GM23338 (cell line): ENCODE measurements at regions not wholly inside any gene's neighbourhood (a gene's known extent, or its start where the extent isn't known, plus 50 kb on each side); places are given as distances from the start of the nearest gene placed in this dataset.

Experiments used
- ATAC-seq: fragments of 200-7000 bp; cut with Tn5 transposase; 3 replicates; pipeline ENCODE4 v1.9.1; 2020
- DNase-seq: peaks from one replicate; pipeline ENCODE4 v3.0.0-alpha.2; 2015; ENCODE audit warnings: low spot score
- H2AFZ ChIP-seq: fragments of 200-600 bp; sonication (generic); 2 replicates; pipeline ENCODE4 v1.8.0; 2016; ENCODE audit warnings: antibody characterized with exemption, mild to moderate bottlenecking, moderate library complexity
- H3F3A ChIP-seq: fragments of 200-600 bp; sonication (generic); replicated peaks from 2 replicates; pipeline ENCODE4 v1.8.0; 2017; ENCODE audit warnings: antibody characterized with exemption, mixed run types, low read depth
- H3K27ac ChIP-seq: fragments of 200-600 bp; sonication (generic); 2 replicates; pipeline ENCODE4 v1.6.1; 2016; ENCODE audit warnings: low read depth
- H3K27me3 ChIP-seq: fragments of 200-600 bp; sonication (generic); 2 replicates; pipeline ENCODE4 v1.8.0; 2016; ENCODE audit warnings: mild to moderate bottlenecking, mixed run types, moderate library complexity; ENCODE audit not compliant: insufficient read depth
- H3K36me3 ChIP-seq: fragments of 200-600 bp; sonication (generic); 2 replicates; pipeline ENCODE4 v1.8.0; 2016; ENCODE audit warnings: mild to moderate bottlenecking; ENCODE audit not compliant: insufficient read depth
- H3K4me1 ChIP-seq: fragments of 200-600 bp; sonication (generic); 2 replicates; pipeline ENCODE4 v1.8.0; 2016; ENCODE audit warnings: mild to moderate bottlenecking, moderate library complexity; ENCODE audit not compliant: insufficient read depth
- H3K4me2 ChIP-seq: fragments of 200-600 bp; sonication (generic); 2 replicates; pipeline ENCODE4 v1.7.1; 2017; ENCODE audit warnings: mixed run types
- H3K4me3 ChIP-seq: fragments of 200-600 bp; sonication (generic); 2 replicates; pipeline ENCODE4 v1.6.1; 2016; ENCODE audit warnings: mixed run types
- H3K79me2 ChIP-seq: fragments of 200-600 bp; sonication (generic); replicated peaks from 2 replicates; pipeline ENCODE4 v1.8.0; 2017; ENCODE audit warnings: mild to moderate bottlenecking; ENCODE audit not compliant: insufficient read depth
- H3K9me2 ChIP-seq: fragments of 200-600 bp; sonication (generic); 2 replicates; pipeline ENCODE4 v1.8.0; 2017; ENCODE audit not compliant: insufficient read depth
- H4K20me1 ChIP-seq: fragments of 200-600 bp; sonication (generic); replicated peaks from 2 replicates; pipeline ENCODE4 v1.8.0; 2017; ENCODE audit warnings: mild to moderate bottlenecking; ENCODE audit not compliant: insufficient read depth
- H3K27ac Mint-ChIP-seq: 2 replicates; pipeline ENCODE4 v1.8.0; 2020; ENCODE audit warnings: inconsistent platforms, mild to moderate bottlenecking, moderate library complexity, mixed read lengths
- H3K27me3 Mint-ChIP-seq: 3 replicates; pipeline ENCODE4 v1.8.0; 2022; ENCODE audit warnings: low read depth, mild to moderate bottlenecking, moderate library complexity, mixed read lengths, inconsistent platforms; ENCODE audit not compliant: insufficient read depth, poor library complexity
- H3K36me3 Mint-ChIP-seq: 3 replicates; pipeline ENCODE4 v1.8.0; 2021; ENCODE audit warnings: low read depth, mild to moderate bottlenecking, inconsistent platforms, moderate library complexity, mixed read lengths
- H3K4me1 Mint-ChIP-seq: 3 replicates; pipeline ENCODE4 v1.8.0; 2020; ENCODE audit warnings: mild to moderate bottlenecking, inconsistent platforms, mixed read lengths
- H3K4me3 Mint-ChIP-seq: 3 replicates; pipeline ENCODE4 v1.8.0; 2021; ENCODE audit warnings: moderate library complexity, mild to moderate bottlenecking, inconsistent platforms, mixed read lengths
- H3K9me3 Mint-ChIP-seq: 3 replicates; pipeline ENCODE4 v1.8.0; 2020; ENCODE audit warnings: moderate library complexity, mild to moderate bottlenecking, inconsistent platforms, mixed read lengths
- CREB1 ChIP-seq: fragments of 250-450 bp; sonication (Bioruptor Pico); IDR thresholded peaks from 2 replicates; pipeline ENCODE4 v1.5.0; 2020; ENCODE audit warnings: low read depth, mild to moderate bottlenecking, moderate library complexity
- EZH2 ChIP-seq: fragments of 200-600 bp; sonication (generic); IDR thresholded peaks from one replicate; pipeline ENCODE4 v1.8.0; 2017; ENCODE audit warnings: antibody characterized with exemption, mild to moderate bottlenecking, low read depth; ENCODE audit not compliant: unreplicated experiment
- EZH2phosphoT487 ChIP-seq: fragments of 200-600 bp; sonication (generic); IDR thresholded peaks from one replicate; pipeline ENCODE4 v1.8.1; 2018; ENCODE audit warnings: antibody characterized with exemption; ENCODE audit not compliant: unreplicated experiment
- JUNB ChIP-seq: IDR thresholded peaks from one replicate; pipeline ENCODE4 v1.6.1; 2016; ENCODE audit warnings: antibody characterized with exemption; ENCODE audit not compliant: unreplicated experiment
- NANOG ChIP-seq: IDR thresholded peaks from 2 replicates; pipeline ENCODE4 v1.6.1; 2016; ENCODE audit warnings: antibody characterized with exemption, borderline replicate concordance
- POLR2AphosphoS5 ChIP-seq: IDR thresholded peaks from 2 replicates; pipeline ENCODE4 v1.6.1; 2016; ENCODE audit warnings: antibody characterized with exemption, low read depth
- STAT1 ChIP-seq: IDR thresholded peaks from one replicate; pipeline ENCODE4 v1.6.1; 2016; ENCODE audit warnings: antibody characterized with exemption; ENCODE audit not compliant: unreplicated experiment
- ZNF114 ChIP-seq: fragments of 250-450 bp; sonication (Bioruptor Pico); IDR thresholded peaks from 2 replicates; pipeline ENCODE4 v1.5.0; 2020; ENCODE audit warnings: mild to moderate bottlenecking, moderate library complexity
- ZNF331 ChIP-seq: fragments of 250-450 bp; sonication (Bioruptor Pico); IDR thresholded peaks from 2 replicates; pipeline ENCODE4 v1.5.0; 2020; ENCODE audit warnings: low read depth, mild to moderate bottlenecking, moderate library complexity
- TF ChIP-seq, protein P1 (sequence below): IDR thresholded peaks from 2 replicates; pipeline ENCODE4 v1.6.1; 2016; ENCODE audit warnings: antibody characterized with exemption
- TF ChIP-seq, protein P2 (sequence below), 2 experiments: fragments of 200-600 bp in 1 of 2; sonication (generic) in 1 of 2; conservative IDR thresholded peaks; 2 replicates each; pipeline versions ENCODE4 v1.5.1 to v1.6.1; 2016 to 2017; ENCODE audit warnings: antibody characterized with exemption in 2 of 2, low read depth in 2 of 2, mild to moderate bottlenecking in 2 of 2, moderate library complexity in 1 of 2
- TF ChIP-seq, protein P3 (sequence below): fragments of 250-450 bp; sonication (Bioruptor Pico); IDR thresholded peaks from 2 replicates; pipeline ENCODE4 v1.5.0; 2020; ENCODE audit warnings: mild to moderate bottlenecking, moderate library complexity
- TF ChIP-seq, protein P4 (sequence below): IDR thresholded peaks from one replicate; pipeline ENCODE4 v1.6.1; 2018; ENCODE audit warnings: antibody characterized with exemption; ENCODE audit not compliant: unreplicated experiment

DNA sequence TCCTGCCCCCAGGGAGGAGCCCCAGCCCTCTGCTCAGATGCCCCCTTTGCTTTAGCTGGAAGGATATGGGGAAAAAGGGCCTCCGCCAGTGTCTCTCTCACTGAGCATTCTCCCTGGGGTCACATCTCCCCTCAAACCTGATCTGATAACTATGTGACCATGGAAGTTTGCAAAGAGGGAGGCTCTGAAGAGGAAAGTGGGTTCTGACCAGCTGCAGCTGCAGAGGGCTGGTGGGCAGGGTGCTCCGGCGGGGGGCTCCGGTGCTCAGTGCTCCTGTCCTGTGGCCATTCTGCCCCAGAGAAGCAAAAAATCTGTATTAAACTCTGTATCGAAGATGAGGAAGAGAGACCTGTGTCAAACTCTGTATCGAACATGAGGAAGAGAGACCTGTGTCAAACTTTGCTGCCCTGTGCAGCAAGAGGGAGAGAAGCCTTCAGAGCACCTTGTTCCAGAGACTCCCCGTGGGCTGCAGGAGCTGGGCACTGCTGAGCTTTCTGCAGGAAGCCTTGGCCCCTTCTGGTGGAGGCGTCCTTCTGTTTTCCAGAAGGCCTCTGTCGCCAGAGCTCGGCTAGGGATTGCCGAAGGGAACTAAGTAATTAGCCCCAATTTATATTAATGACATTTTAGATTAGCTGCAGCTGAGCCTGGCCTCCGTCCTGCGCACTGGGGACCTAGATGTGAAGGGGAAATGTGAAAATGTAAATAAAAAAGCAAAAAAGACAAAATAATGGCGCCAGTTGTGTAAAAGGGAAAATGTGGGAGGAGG is 186.2 kb upstream of the C1orf174 start:
- TF ChIP-seq EZH2 (no peak), JUNB (no peak), POLR2AphosphoS5 (no peak), NANOG (no peak), EZH2phosphoT487 (no peak), CREB1 (CRISPR knock-in tag) (no peak), ZNF114 (CRISPR knock-in tag) (no peak), ZNF331 (CRISPR knock-in tag) (no peak), STAT1 (no peak)
- TF ChIP-seq, protein P1, sequence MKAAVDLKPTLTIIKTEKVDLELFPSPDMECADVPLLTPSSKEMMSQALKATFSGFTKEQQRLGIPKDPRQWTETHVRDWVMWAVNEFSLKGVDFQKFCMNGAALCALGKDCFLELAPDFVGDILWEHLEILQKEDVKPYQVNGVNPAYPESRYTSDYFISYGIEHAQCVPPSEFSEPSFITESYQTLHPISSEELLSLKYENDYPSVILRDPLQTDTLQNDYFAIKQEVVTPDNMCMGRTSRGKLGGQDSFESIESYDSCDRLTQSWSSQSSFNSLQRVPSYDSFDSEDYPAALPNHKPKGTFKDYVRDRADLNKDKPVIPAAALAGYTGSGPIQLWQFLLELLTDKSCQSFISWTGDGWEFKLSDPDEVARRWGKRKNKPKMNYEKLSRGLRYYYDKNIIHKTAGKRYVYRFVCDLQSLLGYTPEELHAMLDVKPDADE = no peak
- TF ChIP-seq, protein P2, sequence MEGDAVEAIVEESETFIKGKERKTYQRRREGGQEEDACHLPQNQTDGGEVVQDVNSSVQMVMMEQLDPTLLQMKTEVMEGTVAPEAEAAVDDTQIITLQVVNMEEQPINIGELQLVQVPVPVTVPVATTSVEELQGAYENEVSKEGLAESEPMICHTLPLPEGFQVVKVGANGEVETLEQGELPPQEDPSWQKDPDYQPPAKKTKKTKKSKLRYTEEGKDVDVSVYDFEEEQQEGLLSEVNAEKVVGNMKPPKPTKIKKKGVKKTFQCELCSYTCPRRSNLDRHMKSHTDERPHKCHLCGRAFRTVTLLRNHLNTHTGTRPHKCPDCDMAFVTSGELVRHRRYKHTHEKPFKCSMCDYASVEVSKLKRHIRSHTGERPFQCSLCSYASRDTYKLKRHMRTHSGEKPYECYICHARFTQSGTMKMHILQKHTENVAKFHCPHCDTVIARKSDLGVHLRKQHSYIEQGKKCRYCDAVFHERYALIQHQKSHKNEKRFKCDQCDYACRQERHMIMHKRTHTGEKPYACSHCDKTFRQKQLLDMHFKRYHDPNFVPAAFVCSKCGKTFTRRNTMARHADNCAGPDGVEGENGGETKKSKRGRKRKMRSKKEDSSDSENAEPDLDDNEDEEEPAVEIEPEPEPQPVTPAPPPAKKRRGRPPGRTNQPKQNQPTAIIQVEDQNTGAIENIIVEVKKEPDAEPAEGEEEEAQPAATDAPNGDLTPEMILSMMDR (conservative IDR thresholded peaks at IDR 0.05; ENCODE audit: low read depth in 2 of 2) = no peak
- TF ChIP-seq, protein P3, sequence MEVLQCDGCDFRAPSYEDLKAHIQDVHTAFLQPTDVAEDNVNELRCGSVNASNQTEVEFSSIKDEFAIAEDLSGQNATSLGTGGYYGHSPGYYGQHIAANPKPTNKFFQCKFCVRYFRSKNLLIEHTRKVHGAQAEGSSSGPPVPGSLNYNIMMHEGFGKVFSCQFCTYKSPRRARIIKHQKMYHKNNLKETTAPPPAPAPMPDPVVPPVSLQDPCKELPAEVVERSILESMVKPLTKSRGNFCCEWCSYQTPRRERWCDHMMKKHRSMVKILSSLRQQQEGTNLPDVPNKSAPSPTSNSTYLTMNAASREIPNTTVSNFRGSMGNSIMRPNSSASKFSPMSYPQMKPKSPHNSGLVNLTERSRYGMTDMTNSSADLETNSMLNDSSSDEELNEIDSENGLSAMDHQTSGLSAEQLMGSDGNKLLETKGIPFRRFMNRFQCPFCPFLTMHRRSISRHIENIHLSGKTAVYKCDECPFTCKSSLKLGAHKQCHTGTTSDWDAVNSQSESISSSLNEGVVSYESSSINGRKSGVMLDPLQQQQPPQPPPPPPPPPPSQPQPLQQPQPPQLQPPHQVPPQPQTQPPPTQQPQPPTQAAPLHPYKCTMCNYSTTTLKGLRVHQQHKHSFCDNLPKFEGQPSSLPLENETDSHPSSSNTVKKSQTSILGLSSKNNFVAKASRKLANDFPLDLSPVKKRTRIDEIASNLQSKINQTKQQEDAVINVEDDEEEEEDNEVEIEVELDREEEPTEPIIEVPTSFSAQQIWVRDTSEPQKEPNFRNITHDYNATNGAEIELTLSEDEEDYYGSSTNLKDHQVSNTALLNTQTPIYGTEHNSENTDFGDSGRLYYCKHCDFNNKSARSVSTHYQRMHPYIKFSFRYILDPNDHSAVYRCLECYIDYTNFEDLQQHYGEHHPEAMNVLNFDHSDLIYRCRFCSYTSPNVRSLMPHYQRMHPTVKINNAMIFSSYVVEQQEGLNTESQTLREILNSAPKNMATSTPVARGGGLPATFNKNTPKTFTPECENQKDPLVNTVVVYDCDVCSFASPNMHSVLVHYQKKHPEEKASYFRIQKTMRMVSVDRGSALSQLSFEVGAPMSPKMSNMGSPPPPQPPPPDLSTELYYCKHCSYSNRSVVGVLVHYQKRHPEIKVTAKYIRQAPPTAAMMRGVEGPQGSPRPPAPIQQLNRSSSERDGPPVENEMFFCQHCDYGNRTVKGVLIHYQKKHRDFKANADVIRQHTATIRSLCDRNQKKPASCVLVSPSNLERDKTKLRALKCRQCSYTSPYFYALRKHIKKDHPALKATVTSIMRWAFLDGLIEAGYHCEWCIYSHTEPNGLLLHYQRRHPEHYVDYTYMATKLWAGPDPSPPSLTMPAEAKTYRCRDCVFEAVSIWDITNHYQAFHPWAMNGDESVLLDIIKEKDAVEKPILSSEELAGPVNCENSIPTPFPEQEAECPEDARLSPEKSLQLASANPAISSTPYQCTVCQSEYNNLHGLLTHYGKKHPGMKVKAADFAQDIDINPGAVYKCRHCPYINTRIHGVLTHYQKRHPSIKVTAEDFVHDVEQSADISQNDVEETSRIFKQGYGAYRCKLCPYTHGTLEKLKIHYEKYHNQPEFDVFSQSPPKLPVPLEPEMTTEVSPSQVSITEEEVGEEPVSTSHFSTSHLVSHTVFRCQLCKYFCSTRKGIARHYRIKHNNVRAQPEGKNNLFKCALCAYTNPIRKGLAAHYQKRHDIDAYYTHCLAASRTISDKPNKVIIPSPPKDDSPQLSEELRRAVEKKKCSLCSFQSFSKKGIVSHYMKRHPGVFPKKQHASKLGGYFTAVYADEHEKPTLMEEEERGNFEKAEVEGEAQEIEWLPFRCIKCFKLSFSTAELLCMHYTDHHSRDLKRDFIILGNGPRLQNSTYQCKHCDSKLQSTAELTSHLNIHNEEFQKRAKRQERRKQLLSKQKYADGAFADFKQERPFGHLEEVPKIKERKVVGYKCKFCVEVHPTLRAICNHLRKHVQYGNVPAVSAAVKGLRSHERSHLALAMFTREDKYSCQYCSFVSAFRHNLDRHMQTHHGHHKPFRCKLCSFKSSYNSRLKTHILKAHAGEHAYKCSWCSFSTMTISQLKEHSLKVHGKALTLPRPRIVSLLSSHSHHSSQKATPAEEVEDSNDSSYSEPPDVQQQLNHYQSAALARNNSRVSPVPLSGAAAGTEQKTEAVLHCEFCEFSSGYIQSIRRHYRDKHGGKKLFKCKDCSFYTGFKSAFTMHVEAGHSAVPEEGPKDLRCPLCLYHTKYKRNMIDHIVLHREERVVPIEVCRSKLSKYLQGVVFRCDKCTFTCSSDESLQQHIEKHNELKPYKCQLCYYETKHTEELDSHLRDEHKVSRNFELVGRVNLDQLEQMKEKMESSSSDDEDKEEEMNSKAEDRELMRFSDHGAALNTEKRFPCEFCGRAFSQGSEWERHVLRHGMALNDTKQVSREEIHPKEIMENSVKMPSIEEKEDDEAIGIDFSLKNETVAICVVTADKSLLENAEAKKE (CRISPR knock-in tag) = no peak
- TF ChIP-seq, protein P4, sequence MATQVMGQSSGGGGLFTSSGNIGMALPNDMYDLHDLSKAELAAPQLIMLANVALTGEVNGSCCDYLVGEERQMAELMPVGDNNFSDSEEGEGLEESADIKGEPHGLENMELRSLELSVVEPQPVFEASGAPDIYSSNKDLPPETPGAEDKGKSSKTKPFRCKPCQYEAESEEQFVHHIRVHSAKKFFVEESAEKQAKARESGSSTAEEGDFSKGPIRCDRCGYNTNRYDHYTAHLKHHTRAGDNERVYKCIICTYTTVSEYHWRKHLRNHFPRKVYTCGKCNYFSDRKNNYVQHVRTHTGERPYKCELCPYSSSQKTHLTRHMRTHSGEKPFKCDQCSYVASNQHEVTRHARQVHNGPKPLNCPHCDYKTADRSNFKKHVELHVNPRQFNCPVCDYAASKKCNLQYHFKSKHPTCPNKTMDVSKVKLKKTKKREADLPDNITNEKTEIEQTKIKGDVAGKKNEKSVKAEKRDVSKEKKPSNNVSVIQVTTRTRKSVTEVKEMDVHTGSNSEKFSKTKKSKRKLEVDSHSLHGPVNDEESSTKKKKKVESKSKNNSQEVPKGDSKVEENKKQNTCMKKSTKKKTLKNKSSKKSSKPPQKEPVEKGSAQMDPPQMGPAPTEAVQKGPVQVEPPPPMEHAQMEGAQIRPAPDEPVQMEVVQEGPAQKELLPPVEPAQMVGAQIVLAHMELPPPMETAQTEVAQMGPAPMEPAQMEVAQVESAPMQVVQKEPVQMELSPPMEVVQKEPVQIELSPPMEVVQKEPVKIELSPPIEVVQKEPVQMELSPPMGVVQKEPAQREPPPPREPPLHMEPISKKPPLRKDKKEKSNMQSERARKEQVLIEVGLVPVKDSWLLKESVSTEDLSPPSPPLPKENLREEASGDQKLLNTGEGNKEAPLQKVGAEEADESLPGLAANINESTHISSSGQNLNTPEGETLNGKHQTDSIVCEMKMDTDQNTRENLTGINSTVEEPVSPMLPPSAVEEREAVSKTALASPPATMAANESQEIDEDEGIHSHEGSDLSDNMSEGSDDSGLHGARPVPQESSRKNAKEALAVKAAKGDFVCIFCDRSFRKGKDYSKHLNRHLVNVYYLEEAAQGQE = no peak
- DNase-seq (no peak), ATAC-seq (no peak)
- no peak overlapping the region for H3K4me2 ChIP-seq
- H3K27ac ChIP-seq = no peak overlapping the region
- no peaks in the 10 kb centered on the region for H4K20me1 ChIP-seq
- Mint-ChIP-seq H3K9me3 (peaks cover 91% of the 10 kb centered on the region), H3K4me1 (no peaks in the 10 kb centered on the region), H3K4me3 (no peak overlapping the region), H3K27ac (no peak overlapping the region), H3K27me3 (no peaks in the 10 kb centered on the region), H3K36me3 (peaks cover 11% of the 10 kb centered on the region)
- no peak overlapping the region for H2AFZ ChIP-seq
- no peak overlapping the region for H3K4me3 ChIP-seq
- H3K9me2 ChIP-seq = no peaks in the 10 kb centered on the region
- H3K27me3 ChIP-seq = no peaks in the 10 kb centered on the region
- no peaks in the 10 kb centered on the region for H3K79me2 ChIP-seq
- H3K4me1 ChIP-seq = no peaks in the 10 kb centered on the region
- H3K36me3 ChIP-seq = no peaks in the 10 kb centered on the region
- H3F3A ChIP-seq = no peaks in the 10 kb centered on the region
